GM12878 (cell line): ENCODE measurements at regions not wholly inside any gene's neighbourhood (a gene's known extent, or its start where the extent isn't known, plus 50 kb on each side); places are given as distances from the start of the nearest gene placed in this dataset.

Source experiments
- ATAC-seq: fragments of 200-7000 bp; cut with Tn5 transposase; 3 replicates; pipeline ENCODE4 v1.9.1; 2020; ENCODE audit warnings: mild to moderate bottlenecking, moderate library complexity
- BruUV-seq: library from RNA; stranded (reverse); fragments of 400-500 nt; replicated peaks from 2 replicates; lab custom pipeline; 2021; lab: Mats Ljungman, UMichigan
- CTCF ChIA-PET: fragments of 300-600 bp; sonication (Branson Sonifier 250); formaldehyde crosslinking; extraction: SDS; loops from one replicate; lab custom pipeline; 2021; ENCODE audit warnings: inconsistent platforms; lab: Yijun Ruan, JAX
- POLR2A ChIA-PET: fragments of 350-600 bp; formaldehyde crosslinking; extraction: SDS; loops from one replicate; lab custom pipeline; 2021; ENCODE audit warnings: inconsistent platforms; lab: Charles Lee
- RAD21 ChIA-PET: fragments of 300-600 bp; sonication (Branson Sonifier 250); formaldehyde crosslinking; loops from one replicate; lab custom pipeline; 2023; ENCODE audit warnings: antibody characterized with exemption; ENCODE audit not compliant: unreplicated experiment; lab: Charles Lee
- SMC1A ChIA-PET: fragments of 300-600 bp; sonication (Branson Sonifier 250); formaldehyde crosslinking; loops from one replicate; lab custom pipeline; 2023; ENCODE audit not compliant: unreplicated experiment, uncharacterized antibody; lab: Charles Lee
- DNase-seq: peaks from one replicate; pipeline ENCODE4 v3.0.0-alpha.2; 2011; ENCODE audit warnings: low read depth, low spot score
- FAIRE-seq: peaks from 3 replicates; lab custom pipeline; 2011; peaks lifted over from hg19 to GRCh38; lab: Jason Lieb, UNC
- H2AFZ ChIP-seq: 2 replicates; pipeline ENCODE4 v1.6.0; 2011; ENCODE audit warnings: low read depth, low read length, control low read depth; ENCODE audit not compliant: control insufficient read depth
- H3K27ac ChIP-seq: 2 replicates; pipeline ENCODE4 v1.5.1; 2011; ENCODE audit warnings: control low read depth; ENCODE audit not compliant: control insufficient read depth, insufficient read depth
- H3K27me3 ChIP-seq, 2 experiments: replicated peaks in 1 of 2; 2 replicates each; pipeline versions ENCODE4 v1.6.0 to v1.6.1; 2011; ENCODE audit warnings: low read length in 1 of 2; ENCODE audit not compliant: control insufficient read depth in 2 of 2, insufficient read depth in 2 of 2
- H3K36me3 ChIP-seq, 2 experiments: 2 replicates each; pipeline ENCODE4 v1.5.1; 2011; ENCODE audit warnings: low read length in 1 of 2; ENCODE audit not compliant: control insufficient read depth in 2 of 2, insufficient read depth in 2 of 2
- H3K4me1 ChIP-seq: 2 replicates; pipeline ENCODE4 v1.6.1; 2011; ENCODE audit warnings: mild to moderate bottlenecking, low read length, moderate library complexity, mixed read lengths; ENCODE audit not compliant: control insufficient read depth, insufficient read depth
- H3K4me2 ChIP-seq: 2 replicates; pipeline ENCODE4 v1.6.0; 2011; ENCODE audit warnings: control low read depth; ENCODE audit not compliant: control insufficient read depth, insufficient read depth
- H3K4me3 ChIP-seq: fragments of 200-600 bp; sonication (generic); 2 replicates; pipeline ENCODE4 v1.5.1; 2016
- H3K79me2 ChIP-seq: 2 replicates; pipeline ENCODE4 v1.6.0; 2011; ENCODE audit warnings: low read length; ENCODE audit not compliant: control insufficient read depth, insufficient read depth
- H3K9ac ChIP-seq: 2 replicates; pipeline ENCODE4 v1.8.0; 2011; ENCODE audit warnings: low read length, control low read depth, mixed read lengths; ENCODE audit not compliant: control insufficient read depth, insufficient read depth
- H3K9me3 ChIP-seq: replicated peaks from 3 replicates; pipeline ENCODE4 v1.5.1; 2011; ENCODE audit warnings: mild to moderate bottlenecking, low read length; ENCODE audit not compliant: control insufficient read depth, insufficient read depth
- H4K20me1 ChIP-seq: 2 replicates; pipeline ENCODE4 v1.6.0; 2011; ENCODE audit not compliant: control insufficient read depth, insufficient read depth
- CHD2 ChIP-seq: IDR thresholded peaks from 2 replicates; pipeline ENCODE4 v1.6.1; 2011; ENCODE audit warnings: low read depth, low read length, improper control_type of control experiment, borderline replicate concordance
- ELK1 ChIP-seq: IDR thresholded peaks from 2 replicates; pipeline ENCODE4 v1.6.1; 2012; ENCODE audit warnings: low read depth, low read length, improper control_type of control experiment
- EP300 ChIP-seq, 2 experiments: fragments of 150-350 bp in 1 of 2; IDR thresholded peaks; 2 replicates each; pipeline ENCODE4 v1.6.1; 2011 to 2012; ENCODE audit warnings: low read depth in 2 of 2, low read length in 2 of 2, borderline replicate concordance in 1 of 2, improper control_type of control experiment in 1 of 2, inconsistent platforms in 1 of 2; ENCODE audit not compliant: control insufficient read depth in 1 of 2
- FOS ChIP-seq: IDR thresholded peaks from 3 replicates; pipeline ENCODE4 v1.6.1; 2011; ENCODE audit warnings: borderline replicate concordance; ENCODE audit not compliant: insufficient read length; ENCODE audit errors: extremely low read depth
- HCFC1 ChIP-seq: fragments of 150-350 bp; IDR thresholded peaks from 2 replicates; pipeline ENCODE4 v1.6.1; 2014; ENCODE audit warnings: low read length
- KDM1A ChIP-seq: fragments of 200-600 bp; sonication (generic); IDR thresholded peaks from 2 replicates; pipeline ENCODE4 v1.6.1; 2016; ENCODE audit warnings: borderline replicate concordance
- MYB ChIP-seq: fragments of 150-350 bp; IDR thresholded peaks from 2 replicates; pipeline ENCODE4 v1.6.1; 2014; ENCODE audit warnings: mild to moderate bottlenecking, low read depth, low read length, borderline replicate concordance
- NFYA ChIP-seq: IDR thresholded peaks from 2 replicates; pipeline ENCODE4 v1.6.1; 2011; ENCODE audit warnings: low read depth, mild to moderate bottlenecking, low read length, improper control_type of control experiment, borderline replicate concordance
- NR2C1 ChIP-seq: fragments of 450-650 bp; IDR thresholded peaks from 2 replicates; pipeline ENCODE4 v1.6.1; 2017; ENCODE audit warnings: antibody characterized with exemption, mild to moderate bottlenecking, moderate library complexity
- RAD51 ChIP-seq: fragments of 450-650 bp; IDR thresholded peaks from 2 replicates; pipeline ENCODE4 v1.6.1; 2016; ENCODE audit warnings: moderate library complexity, mild to moderate bottlenecking, inconsistent platforms
- RB1 ChIP-seq: fragments of 450-650 bp; formaldehyde crosslinking; IDR thresholded peaks from 2 replicates; pipeline ENCODE4 v1.6.1; 2017; ENCODE audit warnings: mild to moderate bottlenecking, borderline replicate concordance
- SMAD5 ChIP-seq: IDR thresholded peaks from 2 replicates; pipeline ENCODE4 v1.6.1; 2016; ENCODE audit warnings: antibody characterized with exemption, low read depth
- STAT3 ChIP-seq: IDR thresholded peaks from 2 replicates; pipeline ENCODE4 v1.6.1; 2011; ENCODE audit warnings: low read depth, low read length, improper control_type of control experiment
- TARDBP ChIP-seq: IDR thresholded peaks from 2 replicates; pipeline ENCODE4 v1.6.1; 2016; ENCODE audit warnings: borderline replicate concordance
- TCF7 ChIP-seq: IDR thresholded peaks from 2 replicates; pipeline ENCODE4 v1.6.1; 2014; ENCODE audit warnings: antibody characterized with exemption, borderline replicate concordance
- ZNF217 ChIP-seq: fragments of 450-650 bp; IDR thresholded peaks from 2 replicates; pipeline ENCODE4 v1.6.1; 2017; ENCODE audit warnings: antibody characterized with exemption, mild to moderate bottlenecking
- ZNF24 ChIP-seq: fragments of 450-650 bp; IDR thresholded peaks from 2 replicates; pipeline ENCODE4 v1.6.1; 2017; ENCODE audit warnings: antibody characterized with exemption, mild to moderate bottlenecking
- ZNF622 ChIP-seq: fragments of 450-650 bp; IDR thresholded peaks from 2 replicates; pipeline ENCODE4 v1.6.1; 2017; ENCODE audit warnings: mild to moderate bottlenecking, inconsistent platforms
- ZSCAN29 ChIP-seq: fragments of 450-650 bp; IDR thresholded peaks from 2 replicates; pipeline ENCODE4 v1.6.1; 2017; ENCODE audit warnings: mild to moderate bottlenecking, moderate library complexity
- ZZZ3 ChIP-seq: IDR thresholded peaks from 2 replicates; pipeline ENCODE4 v1.6.1; 2011; ENCODE audit warnings: low read depth; ENCODE audit not compliant: control insufficient read depth, insufficient read length
- WGBS: methylation state at CpG from one replicate; pipeline ENCODE4 v1.1.6; 2016; ENCODE audit warnings: low lambda C conversion rate; ENCODE audit not compliant: insufficient replicate concordance, insufficient coverage; ENCODE audit errors: missing lambda C conversion rate; 5-methylcytosine and 5-hydroxymethylcytosine counted together
- in situ Hi-C: fragments of 300-500 bp; cut with MboI; formaldehyde crosslinking; loops from 9 replicates; pipeline ENCODE4 v1.14.3; 2018; ENCODE audit warnings: mixed read lengths
- intact Hi-C: fragments of 100-400 bp; cut with micrococcal nuclease; formaldehyde crosslinking; loops from one replicate; pipeline ENCODE4 v1.14.2; 2022; ENCODE audit not compliant: unreplicated experiment

GRCh38 chr17:79537686-79538085 lies 73.2 kb downstream of the RBFOX3 start (continued):
- TF ChIP-seq FOS, result no peak
- no peak for TF ChIP-seq MYB
- no peak for TF ChIP-seq ZNF217
- TF ChIP-seq HCFC1, result no peak
- no peak for TF ChIP-seq SMAD5
- no peak for TF ChIP-seq NFYA
- no peak for TF ChIP-seq KDM1A
- TF ChIP-seq ZNF622, result no peak
- TF ChIP-seq, all 136 proteins: peak for 0

GRCh38 chr17:79537061-79537460 lies 73.8 kb downstream of the RBFOX3 start:
- Histone ChIP-seq H2AFZ (no peak overlapping the region), H3K79me2 (no peaks in the 10 kb centered on the region), H3K36me3 (no peaks in the 10 kb centered on the region), H3K4me1 (no peaks in the 10 kb centered on the region), H3K27ac (no peak overlapping the region), H3K27me3 (no peaks in the 10 kb centered on the region; a peak in 3 of 4 replicates), H3K9ac (no peak overlapping the region), H3K4me2 (no peak overlapping the region), H4K20me1 (no peaks in the 10 kb centered on the region), H3K9me3 (no peaks in the 10 kb centered on the region), H3K4me3 (no peak overlapping the region)
- WGBS, result 42% methylated on average over 7 of the region's 7 CpGs
- FAIRE-seq, result no peak
- no TSS peak for BruUV-seq
- POLR2A ChIA-PET, result no interaction called here
- intact Hi-C loops, result no loop called here
- SMC1A ChIA-PET, result no interaction called here
- RAD21 ChIA-PET, result no interaction called here
- DNase-seq, result no peak
- CTCF ChIA-PET, result no interaction called here
- in situ Hi-C loops, result no loop called here
- ATAC-seq, result no peak
- TF ChIP-seq NR2C1 (no peak), ZZZ3 (no peak), CHD2 (no peak), ZSCAN29 (no peak), RAD51 (no peak), TARDBP (no peak), TCF7 (no peak), ZNF24 (no peak), RB1 (no peak), ELK1 (no peak), EP300 (IDR thresholded peaks at IDR 0.05; ENCODE audit: borderline replicate concordance in 1 of 2, control insufficient read depth in 1 of 2, low read depth in 2 of 2, low read length in 2 of 2) (no peak), STAT3 (no peak)
